NCI-H2029 (cell line): ENCODE measurements at regions not wholly inside any gene's neighbourhood (a gene's known extent, or its start where the extent isn't known, plus 50 kb on each side); places are given as distances from the start of the nearest gene placed in this dataset.
"Not testable (repeated sequence)": the region's sequence is repeated elsewhere in the genome, so short reads cannot be mapped to it uniquely, and the experiment has no call there.

Source experiments
- DNase-seq: peaks from one replicate; lab custom pipeline; 2025; lab: John Stamatoyannopoulos, UW

- DNase-seq = no peak
Observed at GRCh38 chr6:149127212-149127611, 190.3 kb upstream of the TAB2 start.

- DNase-seq = no peak
Observed at GRCh38 chr6:149128489-149129145, 188.9 kb upstream of the TAB2 start.

GRCh38 chr6:149129371-149130077 is 188.0 kb upstream of the TAB2 start:
- no peak for DNase-seq

- no peak for DNase-seq
Observed at GRCh38 chr6:149130090-149130489, 187.4 kb upstream of the TAB2 start.

GRCh38 chr6:149130508-149130907 is 187.0 kb upstream of the TAB2 start:
- DNase-seq = no peak

GRCh38 chr6:149131891-149132290 is 185.6 kb upstream of the TAB2 start:
- DNase-seq = no peak

- DNase-seq = no peak
Observed at GRCh38 chr6:149132336-149132735, 185.2 kb upstream of the TAB2 start.

- no peak for DNase-seq
Observed at GRCh38 chr6:149134511-149134933, 183.0 kb upstream of the TAB2 start.

- no peak for DNase-seq
Observed at GRCh38 chr6:149135809-149136208, 181.7 kb upstream of the TAB2 start.

GRCh38 chr6:149136273-149136912 is 181.1 kb upstream of the TAB2 start:
- DNase-seq = no peak

GRCh38 chr6:149136913-149137286 is 180.6 kb upstream of the TAB2 start:
- no peak for DNase-seq

- no peak for DNase-seq
Observed at GRCh38 chr6:149137594-149137993, 179.9 kb upstream of the TAB2 start.

- DNase-seq = no peak
Observed at GRCh38 chr6:149138089-149138488, 179.4 kb upstream of the TAB2 start.

- no peak for DNase-seq
Observed at GRCh38 chr6:149138699-149139294, 178.7 kb upstream of the TAB2 start.

- DNase-seq = no peak
Observed at GRCh38 chr6:149139782-149140136, 177.8 kb upstream of the TAB2 start.

GRCh38 chr6:149140137-149140909 is 177.2 kb upstream of the TAB2 start:
- DNase-seq = no peak

GRCh38 chr6:149140910-149141290 is 176.6 kb upstream of the TAB2 start:
- DNase-seq = no peak

GRCh38 chr6:149142924-149143429 is 174.5 kb upstream of the TAB2 start:
- no peak for DNase-seq

- not testable (repeated sequence) for DNase-seq
Observed at GRCh38 chr6:149145800-149146199, 171.7 kb upstream of the TAB2 start.

GRCh38 chr6:149147195-149147594 is 170.3 kb upstream of the TAB2 start:
- no peak for DNase-seq

- no peak for DNase-seq
Observed at GRCh38 chr6:149147938-149148718, 169.4 kb upstream of the TAB2 start.
